B cell (primary cell): ENCODE measurements at regions not wholly inside any gene's neighbourhood (a gene's known extent, or its start where the extent isn't known, plus 50 kb on each side); places are given as distances from the start of the nearest gene placed in this dataset.

ENCODE experiments used
- EZH2 ChIP-seq: IDR thresholded peaks from 2 replicates; pipeline ENCODE4 v1.6.1; 2012; ENCODE audit warnings: borderline replicate concordance, low read depth, mild to moderate bottlenecking, moderate library complexity, low read length; ENCODE audit not compliant: insufficient read depth, poor library complexity, severe bottlenecking
- TF ChIP-seq, protein P1 (sequence below): fragments of 200-600 bp; IDR thresholded peaks from one replicate; pipeline ENCODE4 v1.8.0; 2022; ENCODE audit warnings: antibody characterized with exemption, mild to moderate bottlenecking

DNA sequence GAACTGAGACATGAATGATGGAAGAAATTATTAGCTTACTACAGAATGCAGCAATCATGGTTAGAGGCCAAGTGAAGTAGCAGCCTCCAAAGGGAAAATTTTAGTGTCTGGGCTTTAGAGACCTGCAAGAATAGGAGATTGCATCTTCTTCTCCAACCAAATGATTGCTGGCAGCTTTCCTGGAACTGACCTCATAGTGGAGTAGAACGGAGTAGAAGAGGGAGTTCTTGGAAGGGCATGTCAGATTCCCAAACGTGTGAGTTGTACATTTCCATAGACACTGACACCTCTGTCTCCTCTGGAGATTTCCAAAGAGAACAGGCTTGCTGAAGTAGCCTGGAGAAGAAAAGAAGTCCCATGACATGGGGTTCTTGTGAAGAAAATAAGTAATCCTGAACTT, 169.8 kb upstream of the ERBB4 start:
- TF ChIP-seq, protein P1, sequence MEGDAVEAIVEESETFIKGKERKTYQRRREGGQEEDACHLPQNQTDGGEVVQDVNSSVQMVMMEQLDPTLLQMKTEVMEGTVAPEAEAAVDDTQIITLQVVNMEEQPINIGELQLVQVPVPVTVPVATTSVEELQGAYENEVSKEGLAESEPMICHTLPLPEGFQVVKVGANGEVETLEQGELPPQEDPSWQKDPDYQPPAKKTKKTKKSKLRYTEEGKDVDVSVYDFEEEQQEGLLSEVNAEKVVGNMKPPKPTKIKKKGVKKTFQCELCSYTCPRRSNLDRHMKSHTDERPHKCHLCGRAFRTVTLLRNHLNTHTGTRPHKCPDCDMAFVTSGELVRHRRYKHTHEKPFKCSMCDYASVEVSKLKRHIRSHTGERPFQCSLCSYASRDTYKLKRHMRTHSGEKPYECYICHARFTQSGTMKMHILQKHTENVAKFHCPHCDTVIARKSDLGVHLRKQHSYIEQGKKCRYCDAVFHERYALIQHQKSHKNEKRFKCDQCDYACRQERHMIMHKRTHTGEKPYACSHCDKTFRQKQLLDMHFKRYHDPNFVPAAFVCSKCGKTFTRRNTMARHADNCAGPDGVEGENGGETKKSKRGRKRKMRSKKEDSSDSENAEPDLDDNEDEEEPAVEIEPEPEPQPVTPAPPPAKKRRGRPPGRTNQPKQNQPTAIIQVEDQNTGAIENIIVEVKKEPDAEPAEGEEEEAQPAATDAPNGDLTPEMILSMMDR, result no peak
- no peak for TF ChIP-seq EZH2
